CD14-positive monocyte (primary cell): ENCODE measurements at regions not wholly inside any gene's neighbourhood (a gene's known extent, or its start where the extent isn't known, plus 50 kb on each side); places are given as distances from the start of the nearest gene placed in this dataset.

Experiments
- DNase-seq, 3 donors: peaks; one replicate each; pipeline ENCODE4 v3.0.0-alpha.2; 2011 to 2022
- H2AFZ ChIP-seq: 2 replicates; pipeline ENCODE4 v1.6.0; 2012; ENCODE audit warnings: mild to moderate bottlenecking, low read depth, low read length, inconsistent platforms; ENCODE audit not compliant: insufficient read depth, poor library complexity, severe bottlenecking
- H3K27ac ChIP-seq, 2 donors: 1 replicate in 1 of 2; 2 replicates in 1 of 2; pipeline ENCODE4 v1.5.1; 2012 to 2013; ENCODE audit warnings: low read length in 2 of 2, control low read depth in 1 of 2, inconsistent platforms in 1 of 2, low read depth in 1 of 2, mild to moderate bottlenecking in 1 of 2
- H3K27me3 ChIP-seq, 2 donors: one replicate each; pipeline versions ENCODE4 v1.6.0 to v1.6.1; 2011 to 2013; ENCODE audit warnings: low read length in 2 of 2; ENCODE audit not compliant: control insufficient read depth in 2 of 2, insufficient read depth in 2 of 2
- H3K36me3 ChIP-seq, 2 donors: replicated peaks in 1 of 2; 1 replicate in 1 of 2; 2 replicates in 1 of 2; pipeline versions ENCODE4 v1.5.1 to v1.6.1; 2012 to 2013; ENCODE audit warnings: low read length in 2 of 2, control low read depth in 1 of 2, inconsistent platforms in 1 of 2, mild to moderate bottlenecking in 1 of 2; ENCODE audit not compliant: insufficient read depth in 2 of 2, control insufficient read depth in 1 of 2
- H3K4me1 ChIP-seq, 2 donors: 1 replicate in 1 of 2; 2 replicates in 1 of 2; pipeline versions ENCODE4 v1.5.1 to v1.6.1; 2012 to 2013; ENCODE audit warnings: low read length in 2 of 2, control low read depth in 1 of 2, inconsistent platforms in 1 of 2, mild to moderate bottlenecking in 1 of 2, moderate library complexity in 1 of 2; ENCODE audit not compliant: insufficient read depth in 2 of 2, control insufficient read depth in 1 of 2
- H3K4me2 ChIP-seq: replicated peaks from 2 replicates; pipeline ENCODE3; 2012; ENCODE audit warnings: low read length, moderate library complexity, mild to moderate bottlenecking; ENCODE audit not compliant: poor library complexity, severe bottlenecking; ENCODE audit errors: extremely low read depth
- H3K4me3 ChIP-seq, 3 experiments: fragments of 200-600 bp in 1 of 3; sonication (generic) in 1 of 3; replicated peaks in 1 of 3; 1 replicate in 2 of 3; 2 replicates in 1 of 3; pipeline ENCODE4 v1.5.1; 2011 to 2013; ENCODE audit warnings: low read length in 3 of 3, mild to moderate bottlenecking in 3 of 3, control low read depth in 2 of 3, low read depth in 2 of 3, inconsistent platforms in 1 of 3, moderate library complexity in 1 of 3
- H3K79me2 ChIP-seq: 2 replicates; pipeline ENCODE4 v1.6.0; 2012; ENCODE audit warnings: mild to moderate bottlenecking, control low read depth, inconsistent platforms, low read length, moderate library complexity; ENCODE audit not compliant: insufficient read depth
- H3K9ac ChIP-seq: 2 replicates; pipeline ENCODE4 v1.6.0; 2017; ENCODE audit warnings: low read length, mild to moderate bottlenecking; ENCODE audit not compliant: insufficient read depth, poor library complexity, severe bottlenecking
- H3K9me3 ChIP-seq, 2 donors: replicated peaks in 1 of 2; 1 replicate in 1 of 2; 2 replicates in 1 of 2; pipeline versions ENCODE4 v1.5.1 to v1.6.1; 2012 to 2013; ENCODE audit warnings: low read length in 2 of 2, control low read depth in 1 of 2; ENCODE audit not compliant: control insufficient read depth in 1 of 2, insufficient read depth in 1 of 2
- H4K20me1 ChIP-seq: 2 replicates; pipeline ENCODE4 v1.6.0; 2012; ENCODE audit warnings: mild to moderate bottlenecking, low read length, control low read depth, moderate library complexity; ENCODE audit not compliant: insufficient read depth
- H3K27ac Mint-ChIP-seq, 7 donors: one replicate each; pipeline ENCODE4 v1.8.0; 2020; ENCODE audit warnings: mild to moderate bottlenecking in 7 of 7, mixed read lengths in 7 of 7, moderate library complexity in 6 of 7, inconsistent platforms in 2 of 7
- H3K27me3 Mint-ChIP-seq, 3 donors: one replicate each; pipeline ENCODE4 v1.8.0; 2021 to 2022; ENCODE audit warnings: low read depth in 3 of 3, mild to moderate bottlenecking in 3 of 3, mixed read lengths in 3 of 3, moderate library complexity in 3 of 3, inconsistent platforms in 1 of 3
- H3K36me3 Mint-ChIP-seq, 2 donors: one replicate each; pipeline ENCODE4 v1.8.0; 2020; ENCODE audit warnings: mixed read lengths in 2 of 2, inconsistent platforms in 1 of 2, mild to moderate bottlenecking in 1 of 2
- H3K4me1 Mint-ChIP-seq: one replicate; pipeline ENCODE4 v1.8.0; 2020; ENCODE audit warnings: mild to moderate bottlenecking, mixed read lengths
- H3K4me3 Mint-ChIP-seq, 2 donors: one replicate each; pipeline ENCODE4 v1.8.0; 2020; ENCODE audit warnings: mild to moderate bottlenecking in 2 of 2, mixed read lengths in 2 of 2, moderate library complexity in 1 of 2
- H3K9me3 Mint-ChIP-seq, 7 donors: one replicate each; pipeline ENCODE4 v1.8.0; 2020 to 2022; ENCODE audit warnings: mixed read lengths in 7 of 7, mild to moderate bottlenecking in 6 of 7, moderate library complexity in 6 of 7, inconsistent platforms in 2 of 7
- CTCF ChIP-seq: fragments of 200-600 bp; IDR thresholded peaks from one replicate; pipeline ENCODE4 v1.8.0; 2022; ENCODE audit warnings: antibody characterized with exemption, mild to moderate bottlenecking
- WGBS: methylation state at CpG from one replicate; pipeline ENCODE4 v1.1.5; 2013; ENCODE audit warnings: missing lambda C conversion rate; ENCODE audit not compliant: insufficient coverage; 5-methylcytosine and 5-hydroxymethylcytosine counted together
- intact Hi-C, 2 donors: fragments of 100-400 bp; cut with micrococcal nuclease; formaldehyde crosslinking; loops; one replicate each; pipeline versions ENCODE4 v1.15.0 to v1.15.1; 2023

- no peak overlapping the region for H2AFZ ChIP-seq
- 37% methylated on average over 3 of the region's 5 CpGs for whole genome bisulfite sequencing
- Mint-ChIP-seq H3K9me3 (peaks cover 0 to 12% (median 4%) of the 10 kb centered on the region in 7 donors), H3K27me3 (peaks cover 2 to 10% (median 3%) of the 10 kb centered on the region in 3 donors), H3K36me3 (no peaks in the 10 kb centered on the region), H3K4me3 (no peak overlapping the region), H3K4me1 (no peaks in the 10 kb centered on the region), H3K27ac (no peak overlapping the region)
- no peaks in the 10 kb centered on the region for H3K36me3 ChIP-seq
- H3K79me2 ChIP-seq, result no peaks in the 10 kb centered on the region
- no peak overlapping the region for H3K4me2 ChIP-seq
- no peaks in the 10 kb centered on the region for H3K9me3 ChIP-seq
- H3K4me1 ChIP-seq, result no peaks in the 10 kb centered on the region
- TF ChIP-seq CTCF, result no peak
- H3K27ac ChIP-seq, result no peak overlapping the region
- no peaks in the 10 kb centered on the region for H4K20me1 ChIP-seq
- no peak for DNase-seq
- H3K27me3 ChIP-seq, result no peaks in the 10 kb centered on the region
- intact Hi-C loops, result no loop called here
- no peak overlapping the region for H3K9ac ChIP-seq
- no peak overlapping the region for H3K4me3 ChIP-seq
Observed at GRCh38 chr15:25947323-25948314, 84.5 kb upstream of the ATP10A start.

- 79% methylated on average over 17 of the region's 21 CpGs for WGBS
- Histone ChIP-seq H3K9me3 (no peaks in the 10 kb centered on the region), H2AFZ (no peak overlapping the region), H4K20me1 (no peaks in the 10 kb centered on the region), H3K4me3 (no peak overlapping the region), H3K27ac (no peak overlapping the region), H3K9ac (no peak overlapping the region), H3K4me1 (no peaks in the 10 kb centered on the region), H3K4me2 (no peak overlapping the region), H3K36me3 (no peaks in the 10 kb centered on the region), H3K79me2 (no peaks in the 10 kb centered on the region), H3K27me3 (no peaks in the 10 kb centered on the region)
- Mint-ChIP-seq H3K27me3 (peaks cover 2 to 8% (median 3%) of the 10 kb centered on the region in 3 donors), H3K36me3 (no peaks in the 10 kb centered on the region), H3K27ac (no peak overlapping the region), H3K9me3 (peaks cover 0 to 12% (median 4%) of the 10 kb centered on the region in 7 donors), H3K4me3 (no peak overlapping the region), H3K4me1 (no peaks in the 10 kb centered on the region)
- no peak for DNase-seq
- intact Hi-C loops, result no loop called here
- no peak for TF ChIP-seq CTCF
Observed at GRCh38 chr15:25946241-25946805, 83.2 kb upstream of the ATP10A start.
